ENCODE measurements at regions not wholly inside any gene's neighbourhood (a gene's known extent, or its start where the extent isn't known, plus 50 kb on each side); places are given as distances from the start of the nearest gene placed in this dataset.

DNA sequence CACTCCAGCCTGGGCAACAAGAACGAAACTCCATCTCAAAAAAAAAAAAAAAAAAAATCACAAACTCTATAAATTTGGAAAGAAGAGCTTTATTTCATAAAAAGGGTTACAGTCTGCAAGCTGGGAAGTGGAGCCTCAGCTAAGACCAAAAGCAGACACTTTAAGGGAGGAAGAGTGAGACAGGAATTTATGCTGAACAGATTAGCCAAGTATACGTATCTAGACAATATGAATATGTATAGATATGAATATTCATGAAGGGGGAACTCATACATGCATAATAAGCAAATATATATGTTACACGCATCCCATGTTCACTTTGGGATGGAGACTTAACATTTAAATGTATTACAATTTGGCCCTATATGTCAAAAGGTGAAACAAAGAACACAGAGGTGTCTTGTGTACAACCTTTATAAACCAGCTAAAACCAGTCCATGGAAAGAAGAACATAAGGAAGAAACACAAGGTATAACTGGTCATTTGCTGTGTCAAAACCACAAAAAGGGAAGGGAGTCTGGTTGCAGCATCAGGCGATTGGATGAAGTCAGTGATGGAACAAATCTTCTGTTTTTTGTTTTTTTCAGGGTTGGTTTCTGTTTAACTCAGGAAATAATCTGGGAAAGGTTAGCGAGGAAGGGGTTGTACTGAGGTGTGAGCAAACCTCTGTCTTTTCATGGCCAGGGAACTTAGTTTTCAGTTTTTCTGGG lies 130.0 kb upstream of the MAOA start:
- in situ Hi-C loops (cut with MboI; ENCODE audit: low pct_unique_long_range_greater_than_20kb, low sequenced_read_pairs): loop anchor here (25.0 kb wide), 1 partner anchor 189 kb away; no protein-coding TSS in a partner anchor
- DNase-seq: peak; percentile 64

DNA sequence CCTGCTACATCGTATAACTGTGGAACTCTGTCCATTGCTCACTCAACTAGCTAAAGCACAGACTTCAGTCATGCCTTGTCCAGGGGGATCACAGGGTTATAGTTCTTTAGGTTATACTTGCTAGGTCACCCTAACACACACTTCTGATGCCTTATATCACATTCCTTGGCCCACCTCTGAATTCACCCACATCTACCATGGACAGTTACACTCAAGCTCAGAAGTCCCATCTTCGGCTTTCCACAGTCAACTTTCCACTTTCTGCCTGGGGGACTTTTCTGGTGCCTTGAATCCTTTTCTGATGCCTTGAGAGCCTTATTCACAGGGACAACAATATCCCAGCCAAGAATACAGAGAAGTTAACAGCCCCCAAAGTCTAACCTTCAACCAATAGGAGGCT lies 129.2 kb upstream of the MAOA start:
- DNase-seq: no peak
- in situ Hi-C loops (cut with MboI; ENCODE audit: low pct_unique_long_range_greater_than_20kb, low sequenced_read_pairs): loop anchor here (25.0 kb wide), 1 partner anchor 190 kb away; no protein-coding TSS in a partner anchor

DNA sequence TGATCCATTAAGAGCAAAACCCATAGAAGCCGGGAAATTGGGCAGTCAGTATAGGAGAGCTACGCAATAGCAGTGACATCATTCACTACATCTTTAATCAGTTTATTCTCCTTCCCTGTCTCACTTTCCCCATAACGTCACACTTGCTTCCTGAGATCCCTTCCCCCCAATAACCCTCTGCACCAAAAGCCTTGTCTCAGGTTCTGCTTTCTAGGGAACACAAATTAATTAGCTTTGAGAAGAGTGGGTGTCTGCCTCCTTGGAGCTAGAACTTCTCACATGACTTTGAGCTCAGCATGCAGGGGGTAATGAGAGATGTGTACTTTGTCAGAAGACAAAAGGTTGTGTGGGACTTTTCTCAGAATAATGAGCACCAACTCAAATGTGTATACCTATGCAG lies 128.3 kb upstream of the MAOA start:
- in situ Hi-C loops (cut with MboI; ENCODE audit: low pct_unique_long_range_greater_than_20kb, low sequenced_read_pairs): loop anchor here (25.0 kb wide), 1 partner anchor 190 kb away; no protein-coding TSS in a partner anchor
- DNase-seq: peak; percentile 18

DNA sequence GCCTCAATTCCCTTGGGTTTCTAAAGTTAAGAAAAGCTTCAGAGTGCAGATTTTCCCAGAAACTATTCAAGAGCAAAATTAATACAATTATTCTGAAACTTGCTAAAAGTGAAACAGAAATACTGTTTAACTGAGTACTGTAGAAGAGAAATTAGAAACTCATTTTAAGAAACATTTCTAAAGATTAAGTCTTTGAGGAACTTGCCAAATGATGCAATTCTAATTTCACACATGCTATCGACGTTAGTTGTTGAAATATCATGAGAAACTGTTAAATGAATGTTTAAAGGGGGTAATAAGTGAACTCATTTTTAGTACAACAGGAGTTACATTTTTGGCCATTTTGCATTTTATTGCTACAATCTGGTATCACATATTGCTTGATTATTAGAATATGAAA lies 125.3 kb upstream of the MAOA start:
- in situ Hi-C loops (cut with MboI; ENCODE audit: low pct_unique_long_range_greater_than_20kb, low sequenced_read_pairs): loop anchor here (25.0 kb wide), 1 partner anchor 194 kb away; no protein-coding TSS in a partner anchor
- DNase-seq: no peak

DNA sequence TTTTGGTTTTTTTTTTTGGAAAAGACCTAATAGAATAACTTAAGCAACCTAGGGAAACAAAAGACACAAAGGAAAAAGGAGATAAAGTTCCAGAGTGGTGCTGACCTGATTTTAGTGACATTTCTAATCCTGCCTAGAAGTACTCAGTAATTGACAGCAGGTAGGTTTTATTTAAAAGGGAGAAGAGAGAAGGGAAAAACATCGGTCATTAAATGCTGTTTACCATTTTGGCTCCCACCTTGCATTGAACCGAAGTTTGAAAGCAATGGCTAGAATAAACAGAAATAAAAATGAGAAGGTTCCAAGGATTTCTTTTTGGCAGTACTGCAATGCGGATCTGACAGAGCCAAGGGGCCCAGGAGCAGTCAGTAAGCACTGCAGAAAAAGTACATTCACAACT lies 115.8 kb upstream of the MAOA start:
- in situ Hi-C loops (cut with MboI; ENCODE audit: low pct_unique_long_range_greater_than_20kb, low sequenced_read_pairs): loop anchor here (25.0 kb wide), 1 partner anchor 203 kb away; no protein-coding TSS in a partner anchor
- no peak for DNase-seq

DNA sequence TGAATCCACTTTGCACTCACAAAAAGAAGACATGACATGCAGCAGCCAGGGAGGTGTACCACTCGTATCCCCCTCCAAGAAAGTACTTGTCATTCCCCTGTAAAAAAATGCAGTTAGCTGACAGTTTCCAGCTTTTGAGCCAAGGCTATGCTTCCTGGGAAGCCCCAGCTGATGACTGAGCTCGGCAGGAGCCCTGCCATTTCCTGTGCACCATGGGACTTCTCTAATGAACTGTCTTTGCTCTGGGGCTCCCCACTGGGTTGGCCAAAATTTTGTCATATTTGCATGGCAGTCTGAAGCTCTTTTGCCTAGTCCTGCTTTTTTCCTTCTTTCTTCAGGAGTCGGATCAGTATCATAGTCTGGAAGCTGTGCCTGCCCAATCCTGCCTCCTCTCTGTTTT lies 104.5 kb upstream of the MAOA start:
- DNase-seq: no peak
- in situ Hi-C loops (cut with MboI; ENCODE audit: low pct_unique_long_range_greater_than_20kb, low sequenced_read_pairs): no loop called here

DNA sequence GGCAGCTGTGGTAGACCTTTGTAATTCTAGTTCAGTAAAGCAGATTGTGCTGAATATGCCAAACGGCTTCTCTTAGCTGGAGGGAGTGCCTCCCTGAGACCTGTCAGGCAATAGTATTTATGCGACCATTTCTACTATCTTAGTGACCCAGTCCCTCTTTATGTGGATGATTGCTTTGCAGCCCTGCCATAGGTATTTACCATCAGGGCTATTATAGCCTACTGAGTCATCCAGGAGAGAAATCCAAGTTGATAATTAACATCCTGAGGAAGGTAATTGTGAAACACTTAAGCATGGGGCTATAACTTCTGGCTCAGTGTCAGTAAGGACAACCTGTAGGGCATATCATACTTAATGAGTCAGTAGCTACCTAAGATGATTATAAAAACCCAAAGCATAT lies 103.9 kb upstream of the MAOA start:
- no peak for DNase-seq
- in situ Hi-C loops (cut with MboI; ENCODE audit: low pct_unique_long_range_greater_than_20kb, low sequenced_read_pairs): no loop called here

DNA sequence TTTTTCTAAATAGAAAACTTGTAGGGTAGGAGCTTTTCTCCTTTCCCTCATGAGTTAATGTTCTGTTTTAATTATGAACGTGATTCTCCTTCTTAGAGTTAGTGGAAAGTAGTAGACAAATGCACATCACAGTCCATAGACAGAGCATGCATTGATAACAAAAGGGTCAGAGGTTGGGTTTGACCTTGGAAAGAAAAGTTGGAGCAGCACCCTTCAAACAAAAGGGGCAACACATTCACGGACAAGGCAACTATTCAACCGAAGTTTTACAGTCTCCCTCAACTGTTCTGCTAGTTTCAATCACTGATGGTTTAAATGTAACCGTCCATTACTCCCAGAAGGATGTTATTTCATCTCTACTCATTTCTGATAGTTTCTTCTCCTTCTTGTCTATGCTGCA lies 103.4 kb upstream of the MAOA start:
- in situ Hi-C loops (cut with MboI; ENCODE audit: low pct_unique_long_range_greater_than_20kb, low sequenced_read_pairs): no loop called here
- DNase-seq: no peak

DNA sequence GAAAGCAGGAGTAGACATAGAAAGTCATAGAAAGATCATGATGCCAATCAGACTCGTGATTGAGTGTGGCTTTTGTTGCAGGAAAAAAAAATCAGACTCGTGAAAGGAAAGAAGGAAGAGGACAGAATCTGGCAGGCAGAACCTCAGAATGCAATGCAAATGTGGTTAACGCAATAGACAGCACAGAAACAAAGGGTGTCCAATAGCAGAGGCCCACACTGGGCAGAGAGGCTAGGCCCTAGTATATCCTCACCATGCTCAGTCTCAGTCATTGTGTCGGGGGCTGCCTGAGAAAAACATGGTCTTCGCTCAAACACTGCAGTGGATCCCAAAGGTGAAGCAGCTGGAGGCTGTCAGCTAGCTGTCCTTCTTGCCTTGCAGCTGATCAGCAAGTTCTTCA lies 102.8 kb upstream of the MAOA start:
- in situ Hi-C loops (cut with MboI; ENCODE audit: low pct_unique_long_range_greater_than_20kb, low sequenced_read_pairs): no loop called here
- DNase-seq: no peak

DNA sequence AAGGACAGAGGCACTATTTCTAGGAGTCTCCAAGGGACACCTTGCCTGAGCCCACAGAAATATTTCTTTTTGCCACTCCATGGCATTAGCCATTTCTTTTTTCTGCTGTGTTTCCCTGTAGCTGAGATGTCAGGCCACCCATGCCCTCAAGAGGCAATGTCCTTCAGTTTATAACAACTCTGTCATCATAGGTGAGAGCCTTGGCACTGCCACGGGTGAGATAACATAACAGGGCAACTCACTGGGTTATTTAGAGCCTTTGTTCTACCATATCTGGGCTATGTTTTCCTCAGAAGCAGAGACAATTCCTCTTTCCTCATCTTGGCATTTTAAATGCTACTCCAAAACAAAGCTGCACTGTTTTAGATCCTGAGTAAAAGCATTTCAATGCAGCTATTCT lies 99.9 kb upstream of the MAOA start:
- DNase-seq: no peak
- in situ Hi-C loops (cut with MboI; ENCODE audit: low pct_unique_long_range_greater_than_20kb, low sequenced_read_pairs): no loop called here

DNA sequence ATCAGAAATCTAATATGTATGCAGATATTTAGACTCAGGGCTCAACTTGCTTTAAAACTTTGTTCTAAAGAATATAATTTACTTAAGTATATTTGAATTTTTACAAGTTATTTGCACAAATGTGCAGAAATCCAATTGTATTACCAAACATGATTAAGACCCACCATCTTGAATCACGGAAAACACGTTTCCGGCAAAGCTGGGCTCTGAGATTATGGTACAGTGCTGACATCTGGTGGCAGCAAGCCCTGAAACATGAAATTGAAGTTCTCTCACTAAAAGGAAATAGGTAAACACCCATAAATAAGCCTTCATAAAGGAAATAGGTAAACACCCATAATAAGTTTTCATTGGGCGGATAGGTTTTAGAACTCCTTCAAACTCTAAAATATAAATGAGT lies 98.3 kb upstream of the MAOA start:
- in situ Hi-C loops (cut with MboI; ENCODE audit: low pct_unique_long_range_greater_than_20kb, low sequenced_read_pairs): no loop called here
- peak; percentile 74 for DNase-seq

DNA sequence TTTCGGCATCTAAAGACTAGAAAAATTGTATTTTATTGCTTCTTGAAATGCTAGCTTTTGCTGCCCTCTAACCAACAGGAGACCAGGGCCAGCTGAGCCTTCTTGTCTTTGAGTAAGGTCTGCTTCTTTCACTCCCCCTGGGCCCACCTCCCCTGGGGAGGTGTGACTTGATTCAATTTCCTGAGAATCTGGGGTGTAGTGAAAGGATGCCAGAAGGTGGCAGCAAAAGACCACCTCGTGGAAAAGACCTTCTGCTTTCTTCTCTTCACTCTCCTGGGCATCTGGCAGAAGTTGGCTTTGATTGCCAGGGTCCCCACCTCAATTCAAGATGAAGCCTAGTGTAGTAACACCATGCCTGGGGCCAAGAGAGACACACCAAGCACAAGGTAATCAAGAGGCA lies 96.5 kb upstream of the MAOA start:
- in situ Hi-C loops (cut with MboI; ENCODE audit: low pct_unique_long_range_greater_than_20kb, low sequenced_read_pairs): loop anchor here (10.0 kb wide), 1 partner anchor 185 kb away; no protein-coding TSS in a partner anchor
- DNase-seq: peak; percentile 83

DNA sequence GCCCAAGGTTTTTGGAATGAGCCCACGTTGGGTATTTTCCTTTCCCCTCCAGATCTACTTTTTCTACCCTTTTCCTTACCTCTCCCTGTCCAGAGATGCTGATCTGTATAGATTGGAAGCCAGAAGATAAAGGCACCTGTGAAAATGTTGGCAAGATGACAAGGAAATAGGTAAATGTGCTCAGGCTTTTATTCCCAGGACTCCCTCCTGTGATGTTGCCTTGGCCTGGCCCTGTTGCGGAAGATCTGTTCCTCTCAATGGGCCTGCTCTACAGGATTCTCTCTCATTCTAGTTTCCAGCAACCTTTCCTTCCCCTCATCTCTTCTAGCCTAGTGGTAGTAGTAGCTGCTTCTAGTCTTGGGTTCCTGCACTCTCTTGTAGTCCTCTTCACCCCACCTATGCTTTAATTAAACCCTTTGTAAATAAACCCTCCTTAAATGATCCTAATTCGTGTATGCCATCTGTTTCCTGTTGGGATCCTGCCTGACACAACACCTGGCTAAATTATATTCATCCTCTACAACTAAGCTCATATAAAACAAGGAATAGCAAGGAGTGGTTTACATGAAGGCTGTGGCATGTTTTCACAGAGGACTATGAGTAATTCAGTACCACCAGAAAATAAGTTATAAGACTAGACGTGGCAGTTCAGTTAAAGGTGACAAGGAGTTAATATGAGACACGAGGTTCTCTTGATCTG lies 95.7 kb upstream of the MAOA start:
- DNase-seq: no peak
- in situ Hi-C loops (cut with MboI; ENCODE audit: low pct_unique_long_range_greater_than_20kb, low sequenced_read_pairs): loop anchor here (10.0 kb wide), 1 partner anchor 184 kb away; no protein-coding TSS in a partner anchor

DNA sequence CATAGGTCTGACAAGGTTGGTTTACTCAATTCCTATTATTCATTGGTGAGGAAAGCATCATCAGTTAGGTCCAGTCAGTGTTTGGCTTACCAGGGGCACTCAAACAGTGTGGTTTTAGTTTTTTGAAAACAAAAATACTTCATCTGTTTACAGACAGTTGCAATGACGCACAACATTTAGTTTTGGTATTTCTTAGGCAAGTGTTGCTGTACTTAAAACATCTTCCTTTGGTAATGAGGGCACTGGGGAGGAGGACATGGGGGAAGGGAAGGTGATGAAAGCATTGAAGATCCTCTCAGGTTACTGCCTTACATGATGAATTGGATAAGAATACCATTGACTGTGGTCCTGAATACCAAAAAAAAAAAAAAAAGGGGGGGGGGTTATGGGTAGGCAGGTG lies 93.7 kb upstream of the MAOA start:
- in situ Hi-C loops (cut with MboI; ENCODE audit: low pct_unique_long_range_greater_than_20kb, low sequenced_read_pairs): loop anchor here (10.0 kb wide), 1 partner anchor 182 kb away; no protein-coding TSS in a partner anchor
- DNase-seq: no peak

DNA sequence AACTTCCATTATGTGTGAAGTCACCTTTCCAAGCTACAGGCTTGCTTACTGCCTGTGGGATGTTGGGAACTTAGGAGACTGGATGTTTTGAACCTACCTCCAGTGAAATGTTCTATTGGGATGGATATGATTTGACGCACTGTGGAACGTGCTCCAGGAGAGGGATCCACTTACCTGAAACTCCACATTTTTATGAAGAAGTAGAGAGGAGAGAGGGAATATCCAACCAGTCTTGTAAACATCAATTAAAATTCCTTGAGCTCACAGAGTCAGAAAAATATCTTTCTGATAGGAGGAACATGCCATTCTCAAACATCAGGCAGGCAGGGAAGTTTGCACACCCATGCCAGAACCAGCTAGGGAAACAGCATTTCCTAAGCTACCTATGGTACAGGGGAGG lies 91.1 kb upstream of the MAOA start:
- in situ Hi-C loops (cut with MboI; ENCODE audit: low pct_unique_long_range_greater_than_20kb, low sequenced_read_pairs): loop anchor here (10.0 kb wide), 1 partner anchor 180 kb away; no protein-coding TSS in a partner anchor
- DNase-seq: no peak

DNA sequence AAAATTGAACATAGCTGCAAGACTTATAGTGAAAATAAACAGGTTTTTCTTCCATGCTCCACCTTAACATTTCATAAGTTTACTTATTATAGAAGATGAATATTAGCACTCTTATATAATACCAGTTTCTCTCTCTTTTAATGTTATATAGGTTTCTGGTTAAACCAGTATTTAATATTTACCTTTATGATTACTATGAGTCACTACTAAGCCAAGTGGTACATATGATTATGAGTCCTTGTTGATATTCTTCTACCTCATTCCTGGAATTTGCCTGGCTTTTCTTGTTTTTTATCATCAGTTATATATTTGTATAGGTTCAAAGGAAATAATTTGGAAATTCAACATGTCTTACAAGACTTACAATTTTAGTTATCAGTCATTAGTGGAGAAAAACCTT lies 89.9 kb upstream of the MAOA start:
- in situ Hi-C loops (cut with MboI; ENCODE audit: low pct_unique_long_range_greater_than_20kb, low sequenced_read_pairs): loop anchor here (10.0 kb wide), 1 partner anchor 179 kb away; no protein-coding TSS in a partner anchor
- DNase-seq: no peak

DNA sequence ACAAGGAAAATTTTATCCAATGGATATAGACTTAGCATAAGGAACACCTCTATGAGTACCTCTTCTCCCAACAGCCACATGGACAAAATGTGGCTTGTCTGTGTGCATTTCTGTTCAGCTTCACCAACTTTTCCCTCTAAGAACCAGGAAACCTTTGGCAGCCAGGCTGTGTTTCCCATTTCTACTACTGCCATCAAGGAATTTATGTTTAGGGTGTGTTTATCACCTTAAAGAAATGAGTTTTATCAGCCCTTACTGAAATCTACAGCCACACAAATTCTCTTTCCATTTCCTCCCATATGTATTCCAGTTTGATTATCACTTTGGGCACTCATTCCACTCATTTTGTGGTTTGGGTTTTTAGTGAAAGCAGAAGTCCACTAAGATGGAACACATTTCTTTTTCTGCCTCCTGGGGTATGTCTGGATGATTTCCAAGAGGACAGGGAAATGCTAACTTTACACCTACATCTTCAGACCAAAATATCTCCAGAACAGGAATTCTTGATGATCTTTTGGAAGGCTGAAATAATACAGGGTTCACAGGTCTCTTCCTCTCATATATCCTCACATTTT lies 82.6 kb upstream of the MAOA start:
- peak; percentile 38 for DNase-seq
- in situ Hi-C loops (cut with MboI; ENCODE audit: low pct_unique_long_range_greater_than_20kb, low sequenced_read_pairs): no loop called here

DNA sequence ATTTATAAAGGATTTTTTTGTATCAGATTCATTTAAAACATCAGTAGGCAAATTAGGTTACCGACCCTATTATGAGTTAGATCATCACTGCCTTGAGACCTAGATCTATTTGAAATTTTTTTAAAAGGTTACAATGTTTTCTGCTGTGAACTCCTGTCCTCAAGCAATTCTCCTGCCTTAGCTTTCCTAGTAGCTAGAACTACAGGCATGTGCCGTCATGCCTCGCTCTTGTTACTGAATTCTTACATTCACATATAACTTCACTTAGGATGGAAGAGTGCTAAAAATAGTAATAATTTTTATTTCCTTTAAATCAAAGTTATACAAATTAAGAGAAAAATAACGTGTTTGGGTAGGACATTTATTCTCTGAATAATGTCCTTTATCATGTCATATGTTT lies 75.5 kb upstream of the MAOA start:
- DNase-seq: no peak
- in situ Hi-C loops (cut with MboI; ENCODE audit: low pct_unique_long_range_greater_than_20kb, low sequenced_read_pairs): no loop called here

DNA sequence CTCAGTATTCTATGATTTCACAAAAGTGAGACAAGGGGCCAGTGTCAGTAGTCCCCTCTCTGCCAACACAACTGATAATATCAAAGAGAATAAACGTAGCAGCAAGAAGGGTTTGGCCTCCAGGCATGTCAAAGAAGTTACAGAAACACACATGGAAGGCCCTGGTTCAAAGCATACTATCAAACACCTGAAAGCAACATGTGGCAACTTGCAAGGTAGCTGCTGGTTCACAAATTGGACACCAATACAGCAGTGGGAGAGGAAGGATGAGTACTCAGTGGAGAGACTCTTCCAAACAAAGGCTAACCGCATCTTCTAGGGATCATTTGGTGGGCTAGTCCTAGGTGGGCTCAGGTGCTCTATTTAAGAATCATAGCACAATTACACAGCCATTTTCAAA lies 74.9 kb upstream of the MAOA start:
- in situ Hi-C loops (cut with MboI; ENCODE audit: low pct_unique_long_range_greater_than_20kb, low sequenced_read_pairs): no loop called here
- no peak for DNase-seq

DNA sequence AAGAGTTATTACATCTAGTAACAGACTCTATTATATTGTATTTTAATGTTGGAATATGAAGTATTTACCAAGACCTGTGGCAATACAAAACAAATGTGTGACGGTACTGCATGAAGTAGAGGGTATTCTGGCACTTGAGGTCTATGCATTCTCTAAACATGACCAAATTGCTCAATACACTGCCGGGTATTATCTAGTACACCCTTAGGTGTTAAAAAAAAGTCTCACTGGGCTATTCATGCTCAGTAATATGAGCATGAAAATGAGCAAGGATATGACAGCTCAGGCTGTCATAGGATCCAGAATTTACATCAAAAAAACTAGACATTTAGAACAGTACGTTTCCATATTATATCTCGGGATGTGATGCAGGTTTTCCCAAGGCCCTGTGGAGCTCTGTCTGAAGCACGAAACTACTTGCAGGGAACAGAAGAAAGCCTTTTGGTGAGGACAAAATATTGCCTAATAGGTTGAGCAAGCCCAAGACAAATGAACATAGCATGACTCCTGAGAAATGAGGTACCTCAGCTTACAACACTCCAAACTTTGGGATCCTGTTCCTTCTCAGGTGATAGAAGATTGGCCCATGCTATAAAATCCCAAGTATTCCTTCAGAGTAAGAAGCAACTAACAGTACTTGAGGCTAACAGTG lies 74.1 kb upstream of the MAOA start:
- DNase-seq: no peak
- in situ Hi-C loops (cut with MboI; ENCODE audit: low pct_unique_long_range_greater_than_20kb, low sequenced_read_pairs): no loop called here
